ENCODE measurements at regions not wholly inside any gene's neighbourhood (a gene's known extent, or its start where the extent isn't known, plus 50 kb on each side); places are given as distances from the start of the nearest gene placed in this dataset.

DNA sequence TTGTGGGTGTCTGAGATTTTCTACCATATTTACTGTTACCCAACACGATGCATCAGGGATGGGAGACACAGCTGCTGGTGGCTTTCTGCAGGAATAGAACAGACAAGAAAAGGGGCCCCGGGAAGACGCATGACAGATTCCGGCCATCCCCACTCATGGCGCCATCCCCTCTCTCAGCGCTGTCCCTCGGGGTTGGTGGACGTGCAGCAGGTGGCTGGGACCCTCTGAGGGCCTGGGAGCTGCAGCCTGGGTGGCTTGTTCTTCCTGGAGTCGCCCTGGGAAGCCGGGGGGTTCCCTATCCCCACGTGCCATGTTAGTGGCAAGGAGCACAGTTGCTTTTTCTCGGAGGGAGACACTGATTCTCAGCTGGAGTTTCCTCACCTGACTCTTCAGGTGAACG is 1123.3 kb downstream of the BRD1 start:
- no peak for DNase-seq

DNA sequence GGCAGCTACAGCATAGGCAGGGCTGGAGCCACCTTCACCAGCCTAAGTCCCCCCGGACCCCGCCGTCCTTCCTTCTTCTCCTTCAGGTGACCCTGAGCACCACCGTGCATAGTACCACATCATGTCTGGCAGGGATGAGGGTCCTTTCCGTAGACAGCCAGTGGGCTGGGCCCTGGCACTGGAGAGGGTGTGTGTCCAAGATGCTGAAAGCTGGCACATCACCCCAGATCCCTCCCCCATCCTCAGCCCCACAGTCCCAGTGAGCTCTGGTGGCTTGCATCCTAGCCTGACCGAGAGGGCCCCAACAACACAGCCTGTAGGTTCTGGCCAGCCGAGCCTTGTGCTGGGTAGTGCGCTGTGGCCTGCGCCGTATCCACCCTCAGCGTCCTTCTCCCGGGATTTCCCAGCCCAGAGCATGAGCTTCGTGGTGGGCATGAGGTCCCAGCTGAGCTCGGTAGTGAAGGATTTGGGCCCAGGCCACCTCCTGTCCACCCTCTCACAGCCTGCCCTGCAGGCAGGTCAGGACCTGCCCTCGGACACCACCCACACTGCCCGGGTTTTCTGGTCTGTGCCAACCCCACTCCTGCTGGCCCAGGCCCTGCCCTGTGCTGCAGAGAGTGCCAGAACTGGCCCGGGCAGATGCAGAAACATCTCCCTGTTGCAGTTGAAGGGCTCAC is 1124.3 kb downstream of the BRD1 start:
- DNase-seq, result no peak

DNA sequence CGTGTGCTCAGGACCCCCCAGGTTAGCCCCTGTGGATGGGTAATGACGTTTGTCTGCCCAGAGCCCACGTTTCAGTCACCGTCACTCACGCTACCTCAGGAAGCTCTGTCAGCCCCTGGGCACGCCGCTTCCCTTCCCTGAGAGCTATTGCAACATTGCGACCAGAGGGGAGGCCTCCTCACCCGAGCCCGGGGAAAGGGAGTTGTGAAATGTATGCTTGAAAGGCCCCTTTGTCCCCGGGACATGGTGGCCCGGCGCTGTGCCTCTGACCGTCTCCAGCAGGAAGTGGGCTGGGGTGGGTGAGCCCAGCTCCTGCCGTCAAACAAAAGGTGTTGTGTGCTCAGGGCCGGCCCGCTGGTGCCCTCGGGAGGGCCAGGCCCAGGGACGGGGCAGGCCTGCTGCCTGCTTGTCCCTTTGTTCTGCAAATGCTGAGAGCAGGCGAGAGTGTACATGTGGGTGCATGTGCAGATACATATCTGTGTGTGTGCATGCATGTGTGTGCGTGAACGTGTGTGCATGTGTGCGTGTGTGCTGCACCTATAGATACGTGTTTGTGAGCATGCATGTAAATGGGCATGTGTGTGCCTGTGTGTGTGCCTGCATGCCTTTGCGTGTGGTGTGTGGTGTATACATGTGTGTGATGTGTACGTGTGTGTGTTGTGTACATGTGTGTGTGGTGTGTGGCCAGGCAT is 1125.0 kb downstream of the BRD1 start:
- DNase-seq, result peak; percentile 26

DNA sequence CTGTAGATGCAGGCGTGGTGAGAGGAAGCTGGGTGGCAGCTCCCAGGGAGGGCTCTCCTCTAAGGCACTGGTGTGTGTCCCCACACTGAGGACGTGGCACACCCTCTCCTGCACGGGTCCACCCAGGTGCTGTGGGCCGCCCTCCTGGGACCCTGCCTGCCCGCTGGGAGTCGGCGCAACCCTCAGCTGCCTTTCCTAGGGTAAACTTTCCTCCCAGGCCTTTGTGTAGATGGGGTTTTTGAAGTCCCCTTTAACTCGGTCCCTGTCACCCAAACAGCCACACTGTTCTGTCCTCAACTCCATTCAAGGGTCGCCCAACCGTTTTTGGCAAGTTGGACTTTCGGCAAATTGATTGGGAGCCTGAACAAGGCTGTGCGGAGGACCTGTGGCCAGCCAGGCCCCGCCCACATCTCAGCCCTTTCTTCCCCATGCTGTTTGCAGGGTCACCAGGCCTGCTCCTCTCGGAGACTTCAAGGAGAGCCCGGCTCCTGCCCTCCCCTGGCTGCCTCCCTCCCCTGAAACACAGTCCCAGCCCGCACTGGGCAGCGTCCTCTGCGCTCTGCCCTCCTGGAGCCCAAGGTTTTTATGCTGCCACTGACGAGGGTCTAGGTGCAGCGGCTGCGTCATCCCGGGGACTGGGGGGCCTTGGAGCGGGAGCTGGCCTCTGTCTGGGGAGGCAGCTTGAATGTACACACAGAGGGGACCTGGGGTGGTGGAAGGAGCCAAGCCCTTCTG is 1126.2 kb downstream of the BRD1 start:
- no peak for DNase-seq

DNA sequence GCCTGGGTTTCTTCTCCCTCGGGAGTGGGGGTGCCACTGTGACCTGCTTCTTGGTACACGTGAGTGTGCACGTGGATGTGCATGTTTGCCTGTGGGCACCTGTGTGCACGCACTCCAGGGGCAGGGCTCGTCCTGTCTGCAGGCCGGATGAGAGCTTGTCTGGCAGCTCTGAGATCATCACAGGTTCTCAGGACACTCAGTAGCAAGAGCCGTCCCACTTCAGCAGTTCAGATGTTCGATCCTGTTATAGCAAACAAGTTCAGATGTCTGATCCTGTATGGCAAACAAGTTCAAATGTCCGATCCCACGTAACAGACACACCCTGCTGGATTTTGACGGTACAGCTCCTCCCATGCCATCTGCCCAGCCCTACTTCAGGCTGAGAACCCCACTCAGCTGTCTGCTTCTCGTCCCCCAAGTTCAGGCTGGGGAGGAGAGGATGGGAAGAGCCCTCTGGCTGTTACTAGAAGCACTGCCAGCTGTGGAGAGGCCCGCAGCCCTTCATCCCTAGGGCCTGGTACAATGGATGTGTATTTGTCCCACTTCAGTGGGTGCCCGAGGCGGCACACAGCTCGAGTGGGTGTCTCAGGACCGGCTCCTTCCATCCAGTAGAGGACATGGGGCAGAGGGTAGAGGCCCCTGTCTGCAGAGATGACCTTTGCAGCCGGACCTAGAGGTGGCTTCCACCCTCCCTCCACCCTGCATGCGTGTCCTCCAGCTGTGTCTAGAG is 1126.9 kb downstream of the BRD1 start:
- no peak for DNase-seq

DNA sequence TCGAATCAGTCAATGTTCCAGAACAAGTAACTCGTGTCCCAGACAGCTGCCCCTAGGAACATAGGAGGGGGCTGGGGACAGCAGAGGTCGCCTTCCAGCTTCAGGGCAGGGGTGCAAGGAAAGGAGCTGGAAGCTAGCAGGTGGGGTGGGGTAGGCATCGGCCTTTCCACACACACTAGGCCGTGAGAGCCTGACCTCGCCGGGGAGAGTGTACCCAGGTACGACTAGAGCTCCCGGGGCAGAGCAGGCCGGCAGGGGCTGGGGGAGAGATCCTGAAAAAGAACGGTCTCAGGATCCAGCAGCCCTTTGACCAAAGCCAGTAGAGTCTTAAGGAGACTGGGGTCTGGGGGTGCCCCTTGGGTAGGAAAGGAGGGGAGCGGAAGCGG is 1127.5 kb downstream of the BRD1 start:
- no peak for DNase-seq

DNA sequence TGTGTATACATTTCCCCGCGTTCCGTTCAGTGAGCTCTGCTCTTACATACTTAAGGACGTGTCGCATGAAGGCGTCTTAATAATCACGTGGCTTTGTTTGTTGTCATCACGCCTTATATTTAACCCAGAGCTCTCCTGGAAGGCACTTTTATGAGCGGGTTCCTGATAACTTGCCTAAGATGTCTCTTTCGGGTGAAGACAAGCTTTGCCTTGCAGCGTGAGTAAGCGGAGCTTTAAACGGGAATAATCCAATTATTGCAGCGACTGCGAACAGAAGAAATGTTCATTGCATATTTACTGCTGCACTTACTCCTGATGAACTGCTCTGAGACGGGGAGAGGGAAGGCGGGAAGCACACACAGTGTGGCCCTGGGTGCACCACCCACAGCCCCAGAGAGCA is 1128.2 kb downstream of the BRD1 start:
- no peak for DNase-seq

DNA sequence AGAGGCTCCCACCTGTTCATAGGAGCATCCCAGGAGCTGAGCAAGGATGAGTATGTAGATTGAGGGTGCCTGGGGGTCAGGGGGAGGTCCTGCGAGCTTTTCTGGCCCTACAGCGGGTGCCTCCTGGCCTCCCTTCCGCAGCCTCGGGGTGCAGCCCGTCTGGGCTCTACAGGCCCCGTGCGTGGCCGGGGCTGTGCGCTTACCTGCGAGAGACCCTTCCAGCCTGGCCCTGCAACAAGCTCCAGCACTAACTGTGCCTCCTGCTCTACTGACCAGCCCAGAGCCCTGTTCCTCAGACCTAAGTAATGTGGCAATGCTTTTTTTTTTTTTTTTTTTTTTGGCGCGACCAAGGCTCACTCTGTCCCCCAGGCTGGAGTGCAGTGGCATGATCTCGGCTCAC is 1129.1 kb downstream of the BRD1 start:
- no peak for DNase-seq

DNA sequence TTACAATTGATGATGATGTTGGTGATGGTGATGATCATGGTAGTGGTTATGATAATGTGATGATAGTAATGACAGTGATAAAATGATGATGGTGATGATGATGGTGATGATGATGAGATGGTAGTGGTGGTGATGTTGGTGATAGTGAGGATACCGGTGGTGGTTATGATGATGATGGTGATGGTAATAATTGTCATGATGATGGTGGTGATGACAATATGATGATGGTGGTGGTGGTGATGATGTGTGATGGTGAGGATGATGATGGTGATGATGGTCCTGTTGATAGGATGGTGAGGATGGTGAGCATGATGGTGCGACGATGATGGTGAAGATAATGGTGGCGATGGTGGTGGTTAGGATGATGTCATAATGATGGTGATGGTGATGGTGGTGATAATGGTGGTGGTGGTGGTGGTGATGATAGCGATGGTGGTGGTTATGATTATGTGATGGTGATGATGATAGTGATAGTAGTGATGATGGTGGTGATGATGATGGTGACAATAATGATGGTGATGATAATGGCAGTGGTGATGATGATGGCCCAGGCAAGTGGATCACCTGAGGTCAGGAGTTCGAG is 1129.9 kb downstream of the BRD1 start:
- no peak for DNase-seq

DNA sequence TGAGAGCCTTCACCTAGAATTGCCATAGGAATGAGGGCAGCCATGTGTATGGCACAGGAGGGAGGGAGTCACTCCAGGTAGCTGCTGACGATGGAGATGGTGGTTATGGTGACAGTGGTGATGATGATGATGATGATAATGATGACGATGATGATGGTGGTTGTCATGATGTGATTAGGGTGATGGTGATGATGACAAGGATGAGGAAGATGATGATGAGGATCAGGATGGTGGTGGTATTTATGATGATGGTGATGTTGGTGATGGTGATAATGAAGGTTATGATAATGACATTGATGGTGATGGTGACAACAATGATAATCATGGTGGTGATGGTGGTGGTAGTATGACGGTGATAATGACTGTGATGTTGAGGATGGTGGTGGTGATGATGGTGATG is 1130.5 kb downstream of the BRD1 start:
- DNase-seq, result no peak

DNA sequence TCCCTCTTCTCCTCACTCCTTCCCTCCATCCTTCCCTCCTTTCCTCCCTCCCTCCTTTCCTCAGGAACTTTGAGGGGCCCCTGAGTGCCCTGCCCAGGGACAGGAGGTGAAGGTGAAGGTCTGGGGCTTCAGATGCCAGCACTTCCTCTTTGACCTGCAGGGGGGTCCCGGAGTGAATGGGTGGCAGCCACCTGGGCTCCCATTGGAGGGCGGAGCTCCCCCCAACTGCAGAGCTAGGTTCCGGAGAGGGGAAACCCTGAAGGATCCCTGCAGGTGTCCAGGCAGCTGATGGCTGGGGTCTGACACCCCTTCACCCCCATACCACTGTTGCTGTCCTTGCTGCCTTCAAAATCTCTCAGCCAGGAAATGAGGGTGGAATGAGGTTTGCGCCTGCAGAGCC is 1131.3 kb downstream of the BRD1 start:
- DNase-seq, result no peak

DNA sequence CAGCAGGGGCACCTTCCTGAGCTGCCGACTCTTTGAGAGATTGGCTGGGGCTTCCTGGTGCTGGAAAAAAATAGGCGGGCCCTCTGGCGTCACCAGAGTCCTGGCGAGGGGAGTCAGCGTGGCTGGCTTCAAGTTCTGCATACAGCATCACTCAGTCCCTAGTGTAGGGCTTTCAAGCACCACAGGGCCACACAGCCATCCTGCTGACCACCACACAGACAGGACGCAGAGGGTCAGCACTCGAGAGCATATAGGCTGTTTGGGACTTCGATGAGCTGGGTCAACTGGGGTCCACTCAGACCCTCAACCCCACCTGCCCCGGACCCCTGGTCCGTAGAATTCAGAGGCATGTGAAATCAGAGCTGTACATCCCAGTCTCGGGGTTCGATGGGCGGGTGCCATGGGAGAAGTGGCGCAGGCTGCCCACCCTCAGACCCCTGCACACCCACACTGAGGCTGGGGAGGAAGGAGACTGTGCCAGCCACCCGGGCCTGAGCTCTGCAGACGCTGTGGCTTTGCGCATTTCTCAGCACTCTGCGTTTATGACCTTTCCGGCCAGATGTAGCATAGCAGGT is 1131.9 kb downstream of the BRD1 start:
- DNase-seq, result no peak

DNA sequence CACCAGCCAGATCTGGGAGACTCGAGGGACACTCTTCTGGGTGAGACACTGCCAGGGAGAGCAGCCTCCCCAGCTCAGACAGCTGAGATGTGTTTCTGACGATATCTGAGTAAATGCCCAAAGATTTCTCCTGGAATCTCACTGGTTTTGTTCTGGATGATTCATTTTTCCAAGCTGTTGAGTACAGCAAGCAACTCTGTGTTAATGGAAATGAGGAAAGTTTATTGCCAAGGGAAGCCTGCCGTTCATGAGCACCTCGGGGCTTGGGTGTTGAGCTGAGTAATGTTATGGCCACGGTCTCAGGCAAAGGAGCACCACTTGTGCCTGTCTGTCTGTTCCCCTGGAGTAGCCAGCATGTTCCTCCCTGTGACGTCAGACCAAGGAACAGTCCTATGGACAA is 1132.4 kb downstream of the BRD1 start:
- DNase-seq, result no peak

DNA sequence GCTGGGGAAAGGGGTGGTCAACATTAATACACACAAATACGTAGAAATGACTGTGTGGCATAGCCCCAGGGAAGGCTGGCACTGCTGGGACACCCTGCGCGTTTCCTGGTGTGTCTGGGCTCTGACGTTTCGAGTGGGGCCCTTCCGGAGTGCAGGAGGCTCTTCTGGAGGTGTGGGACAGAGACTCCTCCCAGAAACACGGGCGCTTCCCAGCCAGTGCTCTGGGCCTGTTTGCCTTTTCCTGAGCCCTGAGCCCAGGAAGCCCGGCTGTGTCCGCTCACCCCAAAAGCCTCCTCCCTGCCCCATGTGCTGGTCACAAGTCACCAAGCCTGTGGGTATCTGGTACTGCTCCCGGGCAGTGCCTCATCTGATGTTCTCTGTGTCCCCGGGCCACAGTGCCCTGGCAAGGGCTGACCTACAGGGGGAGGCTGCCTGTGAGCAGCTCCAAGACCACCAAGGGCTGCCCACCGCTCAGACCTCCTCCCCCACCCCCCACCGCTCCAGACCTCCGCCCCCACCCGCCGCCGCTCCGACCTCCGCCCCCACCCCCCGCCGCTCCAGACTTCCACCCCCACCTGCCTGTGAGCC is 1133.3 kb downstream of the BRD1 start:
- DNase-seq, result no peak

DNA sequence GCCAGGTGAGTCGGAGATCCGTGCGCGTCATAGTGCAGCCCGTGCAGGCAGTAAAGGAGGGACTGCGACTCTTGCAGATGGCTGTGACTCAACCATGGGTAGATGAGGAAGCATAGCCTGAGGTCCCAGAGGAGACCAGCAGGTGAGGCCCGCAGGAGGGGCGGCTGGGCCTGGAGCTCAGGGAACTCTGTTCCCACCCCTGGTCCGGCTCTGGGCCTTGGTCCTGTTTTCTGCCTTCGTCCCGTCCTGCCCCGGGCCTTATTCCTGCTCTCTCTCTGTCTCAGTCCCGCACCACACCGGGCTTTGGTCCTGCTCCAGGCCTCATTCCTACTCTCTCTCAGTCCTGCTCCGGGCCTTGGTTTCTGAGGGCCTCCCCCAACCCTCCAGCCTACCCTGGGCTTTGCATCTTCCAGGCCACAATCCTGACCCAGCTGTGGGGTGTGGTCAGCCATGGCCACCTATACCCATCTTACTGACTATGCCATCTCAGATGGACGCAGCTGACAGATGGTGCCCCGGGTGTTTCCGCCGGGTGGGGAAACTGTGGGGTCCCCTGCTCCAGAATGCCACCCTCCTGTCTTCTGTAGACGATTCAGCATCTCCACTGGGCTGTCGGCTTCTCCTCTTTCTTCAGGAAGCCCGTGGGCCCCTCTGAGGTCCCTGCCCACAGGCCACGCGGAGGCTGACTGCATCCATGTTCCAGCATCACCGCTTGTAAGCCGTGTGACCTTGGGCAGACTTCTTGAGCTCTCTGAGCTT is 1134.1 kb downstream of the BRD1 start:
- no peak for DNase-seq

DNA sequence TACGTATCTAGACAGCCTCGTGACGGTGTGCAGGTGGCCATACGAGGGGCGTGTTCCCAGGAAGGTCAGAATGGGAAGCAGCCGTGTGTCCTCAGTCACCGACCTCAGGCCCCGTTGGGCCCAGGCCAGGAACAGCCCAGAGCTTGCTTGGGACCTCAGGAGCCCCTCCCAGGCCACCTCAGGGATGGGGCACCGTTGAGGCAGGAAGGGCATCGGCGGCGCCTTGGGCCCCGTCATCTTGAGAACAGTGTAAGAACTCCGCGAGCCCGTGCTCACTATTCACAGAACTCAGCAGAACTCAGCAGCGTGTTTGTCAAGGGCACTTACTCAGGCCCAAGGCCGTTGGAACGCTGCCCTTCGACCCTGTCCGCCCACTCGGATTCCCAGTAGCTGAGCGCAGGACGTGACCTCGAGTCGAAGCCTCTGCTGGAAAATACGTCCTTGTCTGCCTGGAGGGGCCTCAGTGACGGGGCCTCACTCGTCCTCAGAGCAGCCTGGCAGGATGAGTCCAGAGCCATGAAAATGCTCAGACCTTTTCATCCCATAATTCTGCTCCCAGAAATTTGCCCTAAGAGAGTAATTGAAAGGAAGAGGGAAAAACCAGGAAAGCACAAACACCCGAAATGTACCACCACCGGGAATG is 1134.8 kb downstream of the BRD1 start:
- no peak for DNase-seq

DNA sequence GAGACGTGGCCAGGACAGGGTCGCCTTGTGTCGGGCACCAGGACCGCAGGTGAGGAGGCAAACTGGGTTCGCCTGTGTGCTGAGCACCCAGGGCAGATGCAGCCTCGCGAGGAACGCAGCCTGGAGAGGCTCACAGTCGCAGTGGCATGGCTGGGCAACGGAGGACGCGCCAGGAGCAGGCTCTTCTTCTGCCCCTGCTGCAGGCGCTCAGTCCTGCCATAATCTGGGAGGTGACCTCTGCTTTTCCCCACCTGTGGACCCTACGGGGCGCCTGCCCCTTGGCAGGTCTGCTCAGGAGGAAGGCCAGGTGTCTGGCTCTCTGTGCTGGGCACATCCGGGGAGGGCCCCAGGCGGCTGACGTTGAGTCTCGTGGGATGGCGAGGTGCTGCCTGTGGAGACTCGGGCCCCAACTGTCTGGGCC is 1136.2 kb downstream of the BRD1 start:
- no peak for DNase-seq

DNA sequence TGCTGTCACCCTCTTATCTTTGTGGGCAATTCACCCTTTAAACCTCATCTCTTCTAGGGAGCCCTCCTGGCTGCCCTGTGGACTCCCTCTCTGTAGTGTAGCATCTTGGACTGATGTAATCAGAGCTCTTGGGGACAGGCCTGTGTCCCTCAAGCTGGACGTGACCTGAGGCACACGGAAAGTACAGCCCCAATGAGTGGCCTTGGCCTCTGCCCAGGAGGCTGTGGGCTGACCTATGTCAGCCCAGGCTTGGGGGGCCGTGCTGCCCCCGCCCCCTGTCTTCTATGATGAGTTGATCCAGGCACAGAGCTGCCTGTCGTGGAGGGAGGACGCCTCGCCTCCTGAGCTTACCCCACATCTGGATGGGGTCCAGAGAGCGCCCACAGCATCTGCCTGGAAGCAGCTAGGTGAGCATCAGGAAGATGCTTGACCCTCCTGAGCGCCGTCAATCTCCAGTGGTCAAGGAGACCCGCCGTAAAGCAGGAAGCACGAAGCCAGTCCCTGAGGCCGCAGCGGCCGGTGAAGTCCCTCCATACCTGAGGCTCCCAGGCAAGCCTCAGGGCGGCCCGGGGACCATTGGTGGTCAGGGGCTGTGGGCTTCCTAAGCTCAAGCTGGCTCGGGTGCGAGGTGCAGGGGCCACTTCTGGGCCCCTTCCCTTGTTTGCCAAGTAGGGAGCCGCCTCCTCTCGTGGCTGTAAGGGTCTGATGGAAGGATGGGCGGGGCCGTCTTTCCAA is 1136.9 kb downstream of the BRD1 start:
- no peak for DNase-seq

DNA sequence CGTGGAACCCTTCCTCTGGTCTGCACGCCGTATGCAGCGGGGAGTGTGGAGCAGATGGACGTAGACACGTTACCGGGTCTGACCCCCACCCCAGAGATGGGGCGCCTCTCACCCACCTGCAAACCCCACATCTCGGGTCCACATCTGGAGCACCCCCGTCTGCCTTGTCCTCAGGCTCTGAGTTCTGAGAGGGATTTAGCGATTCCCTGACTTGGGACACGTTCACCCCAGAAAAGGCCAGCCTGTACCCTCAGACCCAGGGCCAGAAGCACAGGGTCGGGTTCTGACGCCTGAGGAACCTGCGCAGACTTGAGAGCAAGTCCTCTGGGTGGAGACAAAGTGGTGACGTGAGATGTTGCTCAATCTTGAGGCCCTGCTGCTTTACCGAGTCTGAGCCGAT is 1138.5 kb downstream of the BRD1 start:
- no peak for DNase-seq

DNA sequence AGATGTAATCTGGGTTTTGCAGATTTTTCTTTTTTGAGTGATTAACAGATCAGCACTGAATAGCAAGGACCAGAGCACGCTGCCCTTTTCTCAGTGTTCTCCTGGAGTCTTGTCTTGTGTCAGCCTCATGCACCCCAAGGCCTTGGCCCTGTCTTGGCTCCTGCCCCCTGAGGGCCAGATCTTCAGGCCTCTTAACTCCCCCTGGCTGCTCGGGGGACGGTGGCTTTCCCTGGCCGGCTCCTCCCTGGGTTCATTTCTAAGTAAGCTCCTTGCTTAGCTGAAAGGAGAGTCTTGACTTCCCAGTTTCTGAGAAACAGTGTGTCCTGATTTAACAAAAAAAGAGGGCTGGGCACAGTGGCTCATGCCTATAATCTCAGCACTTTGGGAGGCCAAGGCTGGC is 1139.3 kb downstream of the BRD1 start:
- DNase-seq, result no peak
